Smooth muscle cell (in vitro differentiated cells): ENCODE measurements at regions not wholly inside any gene's neighbourhood (a gene's known extent, or its start where the extent isn't known, plus 50 kb on each side); places are given as distances from the start of the nearest gene placed in this dataset.

Experiments
- DNase-seq: peaks from one replicate; lab custom pipeline; 2025; ENCODE audit not compliant: unreplicated experiment; lab: John Stamatoyannopoulos, UW
- H2AFZ ChIP-seq: fragments of 200-600 bp; sonication (generic); 2 replicates; pipeline ENCODE4 v1.6.0; 2016; ENCODE audit warnings: antibody characterized with exemption, low read depth, mild to moderate bottlenecking
- H3F3A ChIP-seq: fragments of 200-600 bp; sonication (generic); 2 replicates; pipeline ENCODE4 v1.6.0; 2017; ENCODE audit warnings: antibody characterized with exemption, low read depth
- H3K27ac ChIP-seq: fragments of 200-600 bp; sonication (generic); 2 replicates; pipeline ENCODE4 v1.5.1; 2016; ENCODE audit warnings: low read depth, mild to moderate bottlenecking
- H3K27me3 ChIP-seq: fragments of 200-600 bp; sonication (generic); 2 replicates; pipeline ENCODE4 v1.6.1; 2016; ENCODE audit warnings: low read depth, mild to moderate bottlenecking
- H3K36me3 ChIP-seq: fragments of 200-600 bp; sonication (generic); 2 replicates; pipeline ENCODE4 v1.5.1; 2016; ENCODE audit warnings: low read depth
- H3K4me1 ChIP-seq: fragments of 200-600 bp; sonication (generic); 2 replicates; pipeline ENCODE4 v1.5.1; 2016; ENCODE audit warnings: low read depth
- H3K4me2 ChIP-seq: fragments of 200-600 bp; sonication (generic); 2 replicates; pipeline ENCODE4 v1.6.0; 2016; ENCODE audit warnings: mild to moderate bottlenecking
- H3K4me3 ChIP-seq: fragments of 200-600 bp; sonication (generic); 2 replicates; pipeline ENCODE4 v1.5.1; 2016; ENCODE audit warnings: mild to moderate bottlenecking
- H3K79me2 ChIP-seq: fragments of 200-600 bp; sonication (generic); 2 replicates; pipeline ENCODE4 v1.6.0; 2016; ENCODE audit warnings: low read depth, mild to moderate bottlenecking
- H3K9ac ChIP-seq: fragments of 200-600 bp; sonication (generic); 2 replicates; pipeline ENCODE4 v1.6.0; 2016; ENCODE audit warnings: low read depth
- H3K9me3 ChIP-seq: fragments of 200-600 bp; sonication (generic); replicated peaks from 2 replicates; pipeline ENCODE4 v1.5.1; 2016; ENCODE audit warnings: low read depth
- H4K20me1 ChIP-seq: fragments of 200-600 bp; sonication (generic); 2 replicates; pipeline ENCODE4 v1.6.0; 2016; ENCODE audit warnings: low read depth
- CTCF ChIP-seq: fragments of 200-600 bp; sonication (generic); IDR thresholded peaks from 2 replicates; pipeline ENCODE4 v1.5.1; 2017; ENCODE audit warnings: borderline replicate concordance, mild to moderate bottlenecking, antibody characterized with exemption; ENCODE audit not compliant: insufficient read depth, poor library complexity, severe bottlenecking
- WGBS: methylation state at CpG from one replicate; pipeline ENCODE4 v1.1.7; 2016; ENCODE audit warnings: low lambda C conversion rate; 5-methylcytosine and 5-hydroxymethylcytosine counted together

GRCh38 chr1:239536165-239536849, 149.9 kb downstream of the CHRM3 start:
- H3K79me2 ChIP-seq = no peaks in the 10 kb centered on the region
- H4K20me1 ChIP-seq = no peaks in the 10 kb centered on the region
- no peaks in the 10 kb centered on the region for H3F3A ChIP-seq
- peaks cover 16% of the 10 kb centered on the region for H3K4me1 ChIP-seq
- H3K27ac ChIP-seq = no peak overlapping the region
- no peak overlapping the region for H2AFZ ChIP-seq
- DNase-seq = no peak
- 81% methylated on average over 5 of the region's 5 CpGs for WGBS
- TF ChIP-seq CTCF = no peak
- H3K9ac ChIP-seq = no peak overlapping the region
- H3K36me3 ChIP-seq = no peaks in the 10 kb centered on the region
- no peak overlapping the region for H3K4me2 ChIP-seq
- H3K27me3 ChIP-seq = no peaks in the 10 kb centered on the region
- no peak overlapping the region for H3K4me3 ChIP-seq
- H3K9me3 ChIP-seq = no peaks in the 10 kb centered on the region

GRCh38 chr1:239537795-239538194, 151.4 kb downstream of the CHRM3 start:
- TF ChIP-seq CTCF = no peak
- H3K4me3 ChIP-seq = no peak overlapping the region
- no peak overlapping the region for H3K9ac ChIP-seq
- no peaks in the 10 kb centered on the region for H3K79me2 ChIP-seq
- H3K4me2 ChIP-seq = no peak overlapping the region
- no peaks in the 10 kb centered on the region for H3F3A ChIP-seq
- DNase-seq = no peak
- WGBS = 71% methylated on average over 3 of the region's 3 CpGs
- no peaks in the 10 kb centered on the region for H3K27me3 ChIP-seq
- peaks cover 16% of the 10 kb centered on the region for H3K4me1 ChIP-seq
- H2AFZ ChIP-seq = no peak overlapping the region
- no peaks in the 10 kb centered on the region for H3K9me3 ChIP-seq
- no peaks in the 10 kb centered on the region for H4K20me1 ChIP-seq
- H3K36me3 ChIP-seq = no peaks in the 10 kb centered on the region
- no peak overlapping the region for H3K27ac ChIP-seq

- no peaks in the 10 kb centered on the region for H3K27me3 ChIP-seq
- WGBS = 78% methylated on average over 2 of the region's 2 CpGs
Measured at GRCh38 chr1:239538239-239538988, 152.0 kb downstream of the CHRM3 start.

More at GRCh38 chr1:239538239-239538988, 152.0 kb downstream of the CHRM3 start:
- Histone ChIP-seq H3K36me3 (no peaks in the 10 kb centered on the region), H3K9ac (no peak overlapping the region), H3F3A (no peaks in the 10 kb centered on the region), H3K4me2 (no peak overlapping the region), H3K4me1 (peaks cover 16% of the 10 kb centered on the region), H3K4me3 (no peak overlapping the region), H4K20me1 (no peaks in the 10 kb centered on the region), H3K9me3 (no peaks in the 10 kb centered on the region), H2AFZ (no peak overlapping the region), H3K27ac (no peak overlapping the region), H3K79me2 (no peaks in the 10 kb centered on the region)
- no peak for DNase-seq
- TF ChIP-seq CTCF = no peak
